ENCODE measurements at regions not wholly inside any gene's neighbourhood (a gene's known extent, or its start where the extent isn't known, plus 50 kb on each side); places are given as distances from the start of the nearest gene placed in this dataset.

- peak; percentile 59 for DNase-seq
Observed at GRCh38 chr13:40271931-40272775, 394.3 kb downstream of the FOXO1 start.

- DNase-seq = no peak
Observed at GRCh38 chr13:40272776-40273139, 393.7 kb downstream of the FOXO1 start.

GRCh38 chr13:40273253-40274025 lies 393.0 kb downstream of the FOXO1 start:
- DNase-seq = no peak

GRCh38 chr13:40274103-40274502 lies 392.3 kb downstream of the FOXO1 start:
- no peak for DNase-seq

- DNase-seq = no peak
Observed at GRCh38 chr13:40275155-40275554, 391.3 kb downstream of the FOXO1 start.

- DNase-seq = no peak
Observed at GRCh38 chr13:40275636-40276035, 390.8 kb downstream of the FOXO1 start.

GRCh38 chr13:40283666-40284065 lies 382.8 kb downstream of the FOXO1 start:
- DNase-seq = no peak

GRCh38 chr13:40285634-40286033 lies 380.8 kb downstream of the FOXO1 start:
- DNase-seq = no peak

GRCh38 chr13:40287428-40287827 lies 379.0 kb downstream of the FOXO1 start:
- DNase-seq = no peak

GRCh38 chr13:40288259-40288658 lies 378.2 kb downstream of the FOXO1 start:
- DNase-seq = no peak

GRCh38 chr13:40290758-40291157 lies 375.7 kb downstream of the FOXO1 start:
- no peak for DNase-seq

- no peak for DNase-seq
Observed at GRCh38 chr13:40292108-40292507, 374.3 kb downstream of the FOXO1 start.

- DNase-seq = no peak
Observed at GRCh38 chr13:40292536-40292935, 373.9 kb downstream of the FOXO1 start.

GRCh38 chr13:40302351-40302750 lies 364.1 kb downstream of the FOXO1 start:
- DNase-seq = no peak

- no peak for DNase-seq
Observed at GRCh38 chr13:40304391-40304790, 362.1 kb downstream of the FOXO1 start.

GRCh38 chr13:40306817-40307216 lies 359.6 kb downstream of the FOXO1 start:
- DNase-seq = no peak

GRCh38 chr13:40309881-40310280 lies 356.6 kb downstream of the FOXO1 start:
- no peak for DNase-seq

- no peak for DNase-seq
Observed at GRCh38 chr13:40311356-40312101, 354.9 kb downstream of the FOXO1 start.

GRCh38 chr13:40313269-40314200 lies 352.9 kb downstream of the FOXO1 start:
- DNase-seq = no peak

- DNase-seq = no peak
Observed at GRCh38 chr13:40315416-40316064, 350.9 kb downstream of the FOXO1 start.

- no peak for DNase-seq
Observed at GRCh38 chr13:40316301-40316700, 350.1 kb downstream of the FOXO1 start.

- no peak for DNase-seq
Observed at GRCh38 chr13:40317980-40318327, 348.5 kb downstream of the FOXO1 start.
